ENCODE measurements at regions not wholly inside any gene's neighbourhood (a gene's known extent, or its start where the extent isn't known, plus 50 kb on each side); places are given as distances from the start of the nearest gene placed in this dataset.

- in situ Hi-C loops (cut with MboI; ENCODE audit: low sequenced_read_pairs) (no loop called here), intact Hi-C loops (cut with micrococcal nuclease) (no loop called here), dilution Hi-C loops (cut with HindIII; ENCODE audit: low sequenced_read_pairs, unreplicated experiment) (no loop called here)
- no peak overlapping the region for H3K27ac ChIP-seq (ENCODE audit: insufficient read depth, low read length)
- no peaks in the 10 kb centered on the region for H3K4me1 ChIP-seq (ENCODE audit: control insufficient read depth, insufficient read depth, low read length)
- POLR2A ChIA-PET (ENCODE audit: unreplicated experiment) = no interaction called here
- TF ChIP-seq NFE2L2 (IDR thresholded peaks at IDR 0.05; ENCODE audit: low read depth, low read length) = no peak
- TF ChIP-seq MAZ (IDR thresholded peaks at IDR 0.05; ENCODE audit: borderline replicate concordance, low read depth, low read length) = no peak
- no peak for TF ChIP-seq ELK1 (IDR thresholded peaks at IDR 0.05; ENCODE audit: borderline replicate concordance, low read depth, low read length)
- no peak for TF ChIP-seq MAFK (IDR thresholded peaks at IDR 0.05; ENCODE audit: low read depth, low read length)
- TF ChIP-seq RAD21 (IDR thresholded peaks at IDR 0.05; ENCODE audit: low read length) = no peak
- no peak for TF ChIP-seq CTCF (conservative IDR thresholded peaks at IDR 0.05; ENCODE audit: low read depth, low read length)
- TF ChIP-seq USF2 (IDR thresholded peaks at IDR 0.05; ENCODE audit: low read depth, low read length) = no peak
- no peak for TF ChIP-seq FOS (IDR thresholded peaks at IDR 0.05; ENCODE audit: low read depth, low read length)
- no peak for TF ChIP-seq BHLHE40 (IDR thresholded peaks at IDR 0.05; ENCODE audit: low read depth, low read length)
- no peak for TF ChIP-seq CHD1 (IDR thresholded peaks at IDR 0.05; ENCODE audit: low read depth, low read length)
- no peak overlapping the region for H3K23ac ChIP-seq (ENCODE audit: low read depth, low read length)
- H2AK5ac ChIP-seq (ENCODE audit: low read depth, low read length) = no peak overlapping the region
- no peak overlapping the region for H2AK9ac ChIP-seq (replicated peaks; ENCODE audit: low read depth, low read length, poor library complexity)
- H3K9me1 ChIP-seq (ENCODE audit: insufficient read depth, low read length) = no peaks in the 10 kb centered on the region
- H4K20me1 ChIP-seq (ENCODE audit: insufficient read depth, low read length) = no peaks in the 10 kb centered on the region
- H3K4ac ChIP-seq (ENCODE audit: low read depth, low read length) = no peak overlapping the region
- H4K8ac ChIP-seq (ENCODE audit: low read depth in 2 of 2, low read length in 2 of 2) = no peak overlapping the region
- no CpG with 5 or more reads among the region's 2 CpGs for WGBS, 2 experiments (ENCODE audit: extremely low coverage in 2 of 2, insufficient read length in 1 of 2)
- H2BK15ac ChIP-seq (ENCODE audit: low read depth, low read length) = no peak overlapping the region
- H4K91ac ChIP-seq (ENCODE audit: insufficient read depth, low read depth, low read length) = no peak overlapping the region
- no peaks in the 10 kb centered on the region for H3K36me3 ChIP-seq (ENCODE audit: control insufficient read depth, insufficient read depth, low read length)
- ATAC-seq (ENCODE audit: low read depth) (no peak), DNase-seq (no peak)
- peaks cover 7% of the 10 kb centered on the region for H3K9me3 ChIP-seq (ENCODE audit: control insufficient read depth, insufficient read depth, low read length)
- H3K4me2 ChIP-seq (ENCODE audit: low read depth, low read length) = no peak overlapping the region
- H2BK5ac ChIP-seq (ENCODE audit: low read depth, low read length, poor library complexity, severe bottlenecking) = no peak overlapping the region
- H3K79me1 ChIP-seq (ENCODE audit: low read depth in 1 of 2, low read length in 2 of 2) = no peaks in the 10 kb centered on the region
- no peak overlapping the region for H3K14ac ChIP-seq (replicated peaks; ENCODE audit: low read depth, low read length)
- no peak overlapping the region for H3K4me3 ChIP-seq (ENCODE audit: insufficient read depth, low read depth, low read length)
- CTCF ChIA-PET = no interaction called here
- no peak overlapping the region for H2BK20ac ChIP-seq (ENCODE audit: low read depth, low read length)
- H3K18ac ChIP-seq (ENCODE audit: low read depth, low read length) = no peak overlapping the region
- no peak overlapping the region for H3K56ac ChIP-seq (ENCODE audit: extremely low read depth, insufficient read depth, low read length)
- H4K5ac ChIP-seq (ENCODE audit: low read depth, low read length) = no peak overlapping the region
- H2AFZ ChIP-seq (replicated peaks; ENCODE audit: low read length, poor library complexity) = no peak overlapping the region
- H3K9ac ChIP-seq (ENCODE audit: low read depth, low read length) = no peak overlapping the region
- H2BK120ac ChIP-seq (ENCODE audit: low read depth, low read length) = no peak overlapping the region
- no peaks in the 10 kb centered on the region for H3K27me3 ChIP-seq (ENCODE audit: control insufficient read depth, insufficient read depth, low read length)
- BruUV-seq (replicated peaks) = no TSS peak
Measured at GRCh38 chr10:8659982-8660381, 605.5 kb downstream of the GATA3 start.

Measured in IMR-90 (cell line).